CD4-positive, alpha-beta memory T cell (primary cell): ENCODE measurements at regions not wholly inside any gene's neighbourhood (a gene's known extent, or its start where the extent isn't known, plus 50 kb on each side); places are given as distances from the start of the nearest gene placed in this dataset.
"Not testable (repeated sequence)": the region's sequence is repeated elsewhere in the genome, so short reads cannot be mapped to it uniquely, and the experiment has no call there.

ENCODE experiments used
- CTCF ChIA-PET: fragments of 350-600 bp; sonication (Branson Sonifier 250); formaldehyde crosslinking; loops from one replicate; lab custom pipeline; 2021; ENCODE audit warnings: inconsistent platforms; ENCODE audit not compliant: partially characterized antibody; lab: Charles Lee
- POLR2A ChIA-PET: fragments of 350-600 bp; sonication (Branson Sonifier 250); formaldehyde crosslinking; loops from one replicate; lab custom pipeline; 2021; ENCODE audit not compliant: partially characterized antibody; lab: Charles Lee
- DNase-seq, 5 donors: peaks; one replicate each; pipeline versions ENCODE4 v3.0.0 to v3.0.0-alpha.2; 2020 to 2022; ENCODE audit warnings: mixed read lengths in 1 of 5
- H3K27ac ChIP-seq: one replicate; pipeline ENCODE4 v1.7.0; 2013; ENCODE audit warnings: low read depth, low read length
- H3K27me3 ChIP-seq: 2 replicates; pipeline ENCODE4 v1.7.0; 2013; ENCODE audit warnings: mild to moderate bottlenecking, low read length, moderate library complexity; ENCODE audit not compliant: insufficient read depth
- H3K36me3 ChIP-seq: 2 replicates; pipeline ENCODE4 v1.7.0; 2013; ENCODE audit warnings: mild to moderate bottlenecking, low read length, moderate library complexity; ENCODE audit not compliant: insufficient read depth
- H3K4me1 ChIP-seq: 2 replicates; pipeline ENCODE4 v1.7.0; 2013; ENCODE audit warnings: mild to moderate bottlenecking, low read length, moderate library complexity; ENCODE audit not compliant: insufficient read depth
- H3K4me3 ChIP-seq, 2 donors: one replicate each; pipeline ENCODE4 v1.7.0; 2013; ENCODE audit warnings: low read length in 2 of 2, mild to moderate bottlenecking in 1 of 2
- H3K9me3 ChIP-seq, 2 donors: one replicate each; pipeline ENCODE4 v1.7.0; 2013; ENCODE audit warnings: low read length in 2 of 2, control low read depth in 1 of 2; ENCODE audit not compliant: control insufficient read depth in 1 of 2
- H3K27ac Mint-ChIP-seq, 7 donors: one replicate each; pipeline ENCODE4 v1.8.0; 2020 to 2021; ENCODE audit warnings: mixed read lengths in 7 of 7, mild to moderate bottlenecking in 6 of 7, inconsistent platforms in 3 of 7, moderate library complexity in 3 of 7
- H3K27me3 Mint-ChIP-seq, 2 donors: one replicate each; pipeline ENCODE4 v1.8.0; 2020 to 2021; ENCODE audit warnings: mixed read lengths in 2 of 2
- H3K36me3 Mint-ChIP-seq, 2 donors: one replicate each; pipeline ENCODE4 v1.8.0; 2020 to 2021; ENCODE audit warnings: mixed read lengths in 2 of 2, inconsistent platforms in 1 of 2, mild to moderate bottlenecking in 1 of 2
- H3K4me1 Mint-ChIP-seq, 4 donors: one replicate each; pipeline ENCODE4 v1.8.0; 2020 to 2021; ENCODE audit warnings: mixed read lengths in 4 of 4, mild to moderate bottlenecking in 1 of 4
- H3K4me3 Mint-ChIP-seq, 8 donors: one replicate each; pipeline ENCODE4 v1.8.0; 2020 to 2021; ENCODE audit warnings: mixed read lengths in 8 of 8, mild to moderate bottlenecking in 7 of 8, moderate library complexity in 6 of 8, inconsistent platforms in 3 of 8
- H3K9me3 Mint-ChIP-seq, 8 donors: one replicate each; pipeline ENCODE4 v1.8.0; 2020 to 2021; ENCODE audit warnings: mixed read lengths in 8 of 8, mild to moderate bottlenecking in 5 of 8, inconsistent platforms in 3 of 8, moderate library complexity in 1 of 8
- intact Hi-C: fragments of 100-400 bp; cut with micrococcal nuclease; formaldehyde crosslinking; loops from one replicate; pipeline ENCODE4 v1.15.1; 2023

GRCh38 chr4:8719421-8719820 is 126.9 kb downstream of the CPZ start:
- H3K27me3 Mint-ChIP-seq = peaks cover 2% of the 10 kb centered on the region in 2 donors
- POLR2A ChIA-PET = no interaction called here
- no peak for DNase-seq

GRCh38 chr4:8717470-8717869 is 124.9 kb downstream of the CPZ start:
- DNase-seq, H3K4me1 ChIP-seq, H3K4me3 ChIP-seq, H3K27ac ChIP-seq, H3K36me3 ChIP-seq, H3K36me3 Mint-ChIP-seq, intact Hi-C loops, H3K27ac Mint-ChIP-seq, POLR2A ChIA-PET, H3K9me3 ChIP-seq, H3K27me3 ChIP-seq, H3K27me3 Mint-ChIP-seq, CTCF ChIA-PET, H3K4me3 Mint-ChIP-seq, H3K4me1 Mint-ChIP-seq: not testable (repeated sequence)
- peaks cover 8 to 42% (median 28%) of the 10 kb centered on the region in 8 donors for H3K9me3 Mint-ChIP-seq

More at GRCh38 chr4:8719421-8719820, 126.9 kb downstream of the CPZ start:
- Mint-ChIP-seq H3K4me1 (no peaks in the 10 kb centered on the region), H3K27ac (no peak overlapping the region), H3K36me3 (no peaks in the 10 kb centered on the region), H3K9me3 (peaks cover 6 to 25% (median 18%) of the 10 kb centered on the region in 8 donors), H3K4me3 (no peak overlapping the region)
- no peak overlapping the region for H3K4me3 ChIP-seq
- CTCF ChIA-PET = no interaction called here
- H3K9me3 ChIP-seq = no peaks in the 10 kb centered on the region
- H3K36me3 ChIP-seq = no peaks in the 10 kb centered on the region
- no peaks in the 10 kb centered on the region for H3K4me1 ChIP-seq
- no peaks in the 10 kb centered on the region for H3K27me3 ChIP-seq
- no peak overlapping the region for H3K27ac ChIP-seq
- intact Hi-C loops = no loop called here

GRCh38 chr4:8710946-8711345 is 118.4 kb downstream of the CPZ start:
- POLR2A ChIA-PET = no interaction called here
- Histone ChIP-seq H3K27ac (no peak overlapping the region), H3K4me1 (no peaks in the 10 kb centered on the region), H3K4me3 (no peak overlapping the region), H3K9me3 (peaks cover 0 to 8% of the 10 kb centered on the region in 2 donors), H3K36me3 (no peaks in the 10 kb centered on the region), H3K27me3 (no peaks in the 10 kb centered on the region)
- no peak overlapping the region for H3K4me3 Mint-ChIP-seq
- H3K27me3 Mint-ChIP-seq = no peaks in the 10 kb centered on the region
- no peaks in the 10 kb centered on the region for H3K4me1 Mint-ChIP-seq
- CTCF ChIA-PET = no interaction called here
- no peak for DNase-seq
- no peaks in the 10 kb centered on the region for H3K36me3 Mint-ChIP-seq
- intact Hi-C loops = no loop called here
- peaks cover 2 to 44% (median 27%) of the 10 kb centered on the region in 8 donors for H3K9me3 Mint-ChIP-seq
- no peak overlapping the region for H3K27ac Mint-ChIP-seq

GRCh38 chr4:8710416-8710815 is 117.9 kb downstream of the CPZ start:
- CTCF ChIA-PET = no interaction called here
- H3K9me3 Mint-ChIP-seq = peaks cover 2 to 41% (median 26%) of the 10 kb centered on the region in 8 donors
- no peaks in the 10 kb centered on the region for H3K36me3 ChIP-seq
- H3K27me3 Mint-ChIP-seq = no peaks in the 10 kb centered on the region
- H3K4me3 ChIP-seq = no peak overlapping the region
- no peaks in the 10 kb centered on the region for H3K27me3 ChIP-seq
- no peak overlapping the region for H3K27ac Mint-ChIP-seq
- intact Hi-C loops = no loop called here
- peaks cover 0 to 8% of the 10 kb centered on the region in 2 donors for H3K9me3 ChIP-seq
- DNase-seq = no peak
- no peak overlapping the region for H3K27ac ChIP-seq
- no peak overlapping the region for H3K4me3 Mint-ChIP-seq
- no peaks in the 10 kb centered on the region for H3K4me1 ChIP-seq
- POLR2A ChIA-PET = no interaction called here
- no peaks in the 10 kb centered on the region for H3K4me1 Mint-ChIP-seq
- no peaks in the 10 kb centered on the region for H3K36me3 Mint-ChIP-seq

GRCh38 chr4:8709729-8710360 is 117.3 kb downstream of the CPZ start:
- no peaks in the 10 kb centered on the region for H3K36me3 Mint-ChIP-seq
- no peak for DNase-seq
- no peak overlapping the region for H3K27ac Mint-ChIP-seq
- H3K4me1 ChIP-seq = no peaks in the 10 kb centered on the region
- no peaks in the 10 kb centered on the region for H3K27me3 ChIP-seq
- POLR2A ChIA-PET = no interaction called here
- H3K4me1 Mint-ChIP-seq = no peaks in the 10 kb centered on the region
- H3K4me3 ChIP-seq = no peak overlapping the region
- H3K27ac ChIP-seq = no peak overlapping the region
- no peaks in the 10 kb centered on the region for H3K27me3 Mint-ChIP-seq
- intact Hi-C loops = no loop called here
- CTCF ChIA-PET = no interaction called here
- H3K36me3 ChIP-seq = no peaks in the 10 kb centered on the region
- H3K4me3 Mint-ChIP-seq = no peak overlapping the region
- peaks cover 0 to 8% of the 10 kb centered on the region in 2 donors for H3K9me3 ChIP-seq
- H3K9me3 Mint-ChIP-seq = peaks cover 2 to 37% (median 23%) of the 10 kb centered on the region in 8 donors

- DNase-seq = no peak
- CTCF ChIA-PET = no interaction called here
- POLR2A ChIA-PET = no interaction called here
- H3K36me3 Mint-ChIP-seq = no peaks in the 10 kb centered on the region
- Histone ChIP-seq H3K4me3 (no peak overlapping the region), H3K36me3 (no peaks in the 10 kb centered on the region), H3K4me1 (no peaks in the 10 kb centered on the region), H3K27me3 (no peaks in the 10 kb centered on the region), H3K27ac (no peak overlapping the region), H3K9me3 (peaks cover 0 to 8% of the 10 kb centered on the region in 2 donors)
- H3K4me3 Mint-ChIP-seq = no peak overlapping the region
- H3K27me3 Mint-ChIP-seq = peaks cover 0 to 4% of the 10 kb centered on the region in 2 donors
- H3K27ac Mint-ChIP-seq = no peak overlapping the region
- H3K4me1 Mint-ChIP-seq = no peaks in the 10 kb centered on the region
- peaks cover 2 to 33% (median 20%) of the 10 kb centered on the region in 8 donors for H3K9me3 Mint-ChIP-seq
- intact Hi-C loops = no loop called here
Measured at GRCh38 chr4:8709050-8709728, 116.6 kb downstream of the CPZ start.

GRCh38 chr4:8708401-8709021 is 115.9 kb downstream of the CPZ start:
- no peak overlapping the region for H3K27ac ChIP-seq
- no peaks in the 10 kb centered on the region for H3K4me1 ChIP-seq
- no peaks in the 10 kb centered on the region for H3K36me3 ChIP-seq
- H3K4me1 Mint-ChIP-seq = no peaks in the 10 kb centered on the region
- peaks cover 0 to 8% of the 10 kb centered on the region in 2 donors for H3K9me3 ChIP-seq
- peaks cover 0 to 4% of the 10 kb centered on the region in 2 donors for H3K27me3 Mint-ChIP-seq
- peaks cover under 1 to 28% (median 17%) of the 10 kb centered on the region in 8 donors for H3K9me3 Mint-ChIP-seq
- H3K4me3 ChIP-seq = no peak overlapping the region
- ChIA-PET POLR2A (no interaction called here), CTCF (no interaction called here)
- intact Hi-C loops = no loop called here
- no peak overlapping the region for H3K27ac Mint-ChIP-seq
- no peaks in the 10 kb centered on the region for H3K36me3 Mint-ChIP-seq
- no peak overlapping the region for H3K4me3 Mint-ChIP-seq
- no peaks in the 10 kb centered on the region for H3K27me3 ChIP-seq
- DNase-seq = no peak
